ENCODE measurements at regions not wholly inside any gene's neighbourhood (a gene's known extent, or its start where the extent isn't known, plus 50 kb on each side); places are given as distances from the start of the nearest gene placed in this dataset.
"Not testable (repeated sequence)": the region's sequence is repeated elsewhere in the genome, so short reads cannot be mapped to it uniquely, and the experiment has no call there.

DNA sequence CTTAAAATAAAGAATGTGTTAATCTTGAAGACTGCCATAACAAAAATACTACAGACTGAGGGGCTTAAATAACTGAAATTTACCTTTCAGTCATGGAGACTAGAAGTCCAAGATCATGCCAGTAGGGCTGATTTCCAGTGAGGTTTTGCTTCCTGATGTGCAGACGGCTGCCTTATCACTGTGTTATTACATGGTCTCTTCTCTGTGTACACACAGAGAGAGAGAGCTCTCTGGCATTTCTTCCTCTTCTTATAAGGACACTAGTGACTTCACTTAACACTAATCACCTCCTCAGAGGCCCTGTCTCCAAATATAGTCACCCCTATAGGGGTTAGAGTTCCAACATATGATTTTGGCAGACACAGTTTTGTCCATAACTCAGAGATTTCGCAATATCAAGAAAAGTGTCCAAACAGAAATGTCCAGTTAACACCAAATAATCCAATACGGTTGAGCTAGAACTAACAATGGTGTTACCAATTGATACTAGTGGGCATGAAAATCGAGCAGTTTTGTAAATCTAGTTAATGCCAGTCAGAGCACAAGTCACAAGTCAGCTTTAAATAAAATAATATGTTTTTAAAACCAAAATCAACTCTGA, 399.8 kb downstream of the ADCYAP1 start:
- no peak for FAIRE-seq

DNA sequence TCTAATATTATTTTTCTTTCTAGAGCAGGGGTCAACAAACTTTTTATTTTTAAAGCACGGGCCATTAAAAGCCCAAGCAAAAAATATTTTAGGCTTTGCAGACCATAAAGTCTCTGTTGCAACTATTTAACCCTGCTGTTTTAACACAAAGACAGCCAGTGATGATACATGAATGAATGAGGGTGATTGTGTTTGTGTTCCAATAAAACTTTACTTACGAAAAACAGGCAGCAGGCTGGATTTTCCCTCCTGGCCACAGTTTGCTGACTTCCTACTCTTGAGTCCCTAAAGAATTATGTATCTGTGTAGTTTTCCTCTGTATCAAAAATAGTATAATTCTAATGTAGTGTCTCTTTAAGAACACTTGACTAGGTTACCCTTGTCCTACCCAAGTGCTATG, 402.0 kb downstream of the ADCYAP1 start:
- FAIRE-seq, result no peak

DNA sequence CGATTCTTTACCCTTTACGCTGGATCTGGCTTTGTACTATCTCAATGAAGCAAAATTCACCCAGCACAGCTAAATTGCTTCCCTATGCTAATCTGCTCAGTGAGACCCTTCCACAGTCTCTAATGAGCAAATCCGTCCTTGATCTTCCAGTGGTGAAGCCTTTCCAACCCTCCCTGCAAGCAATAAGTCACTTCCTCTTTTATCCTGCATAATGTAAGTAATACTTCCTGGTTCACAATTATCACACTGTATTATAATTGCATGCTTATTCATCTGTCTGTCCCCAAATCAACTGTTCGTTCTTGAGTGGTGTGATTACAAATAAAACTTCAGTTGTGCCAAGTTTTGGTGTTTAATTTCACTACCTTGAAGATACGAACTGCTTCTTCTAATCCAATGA, 404.0 kb downstream of the ADCYAP1 start:
- FAIRE-seq, result no peak

DNA sequence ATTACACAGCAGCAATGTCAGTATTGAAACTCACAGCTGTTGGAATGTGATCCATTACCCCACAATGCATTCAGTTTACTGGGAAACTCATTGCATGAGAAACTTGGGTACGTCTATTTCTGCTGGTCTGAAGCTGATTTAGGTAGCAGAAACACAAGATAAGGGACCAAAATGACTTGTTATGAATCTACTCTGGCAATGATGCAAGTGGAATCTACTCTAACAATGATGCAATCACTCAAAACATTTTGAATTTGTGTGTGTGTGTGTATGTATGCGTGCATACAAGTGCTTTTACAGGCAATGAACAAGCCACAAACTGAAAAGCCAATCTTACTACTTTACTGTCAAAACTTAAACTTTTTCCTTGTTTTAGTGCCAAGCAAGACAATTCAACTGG, 406.7 kb downstream of the ADCYAP1 start:
- FAIRE-seq, result no peak

DNA sequence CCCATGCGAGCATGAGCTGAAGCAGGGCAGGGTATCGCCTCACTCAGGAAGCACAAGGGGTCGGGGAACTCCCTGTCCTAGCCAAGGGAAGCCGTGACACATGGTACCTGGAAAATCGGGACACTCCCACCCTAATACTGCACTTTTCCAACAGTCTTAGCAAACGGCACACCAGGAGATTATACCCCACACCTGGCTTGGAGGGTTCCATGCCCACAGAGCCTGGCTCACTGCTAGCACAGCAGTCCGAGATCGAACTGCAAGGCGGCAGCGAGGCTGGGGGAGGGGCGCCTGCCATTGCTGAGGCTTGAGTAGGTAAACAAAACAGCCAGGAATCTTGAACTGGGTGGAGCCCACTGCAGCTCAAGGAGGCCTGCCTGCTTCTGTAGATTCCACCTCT, 430.7 kb downstream of the ADCYAP1 start:
- FAIRE-seq, result not testable (repeated sequence)

DNA sequence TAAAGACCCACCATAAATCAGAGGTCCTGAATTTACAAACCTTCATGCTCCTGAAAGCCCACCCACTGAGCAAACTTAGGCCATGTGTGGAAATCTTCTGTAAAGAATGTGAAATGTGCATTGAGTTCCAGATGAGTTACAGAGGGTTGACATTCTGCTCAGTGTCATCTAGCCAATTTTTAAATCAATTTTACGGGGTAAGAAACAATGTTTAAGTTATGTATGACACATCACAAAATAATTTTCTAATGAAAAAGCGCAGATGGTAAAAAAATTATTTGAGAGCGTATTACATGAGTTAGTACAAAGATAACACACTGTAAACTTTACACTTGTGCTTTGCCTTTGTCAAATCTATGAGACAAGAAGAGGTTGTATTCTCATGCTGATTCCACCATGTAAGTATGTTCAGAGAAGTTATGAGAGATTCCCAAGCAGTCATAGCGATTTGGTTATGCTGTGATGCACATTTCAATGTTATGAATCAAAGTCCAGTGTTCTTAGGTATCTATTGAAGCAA, 446.3 kb downstream of the ADCYAP1 start:
- FAIRE-seq, result no peak

DNA sequence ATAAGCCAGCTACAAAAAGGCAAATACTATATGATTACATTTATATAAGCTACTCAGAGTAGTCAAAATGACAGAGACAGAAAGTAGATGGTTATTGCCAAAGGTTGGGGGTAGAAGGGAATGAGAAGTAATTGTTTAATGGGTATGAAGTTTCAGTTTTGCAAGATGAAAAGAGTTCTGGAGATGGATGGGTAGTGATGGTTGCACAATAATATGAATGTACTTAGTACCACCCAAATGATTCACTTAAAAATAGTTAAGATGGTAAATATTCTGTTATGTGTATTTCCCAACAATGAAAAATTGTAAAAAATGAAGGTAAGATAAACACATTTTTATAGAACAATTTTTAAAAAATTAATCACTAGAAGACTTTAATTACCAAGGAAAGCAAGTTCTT, 448.4 kb downstream of the ADCYAP1 start:
- no peak for FAIRE-seq

DNA sequence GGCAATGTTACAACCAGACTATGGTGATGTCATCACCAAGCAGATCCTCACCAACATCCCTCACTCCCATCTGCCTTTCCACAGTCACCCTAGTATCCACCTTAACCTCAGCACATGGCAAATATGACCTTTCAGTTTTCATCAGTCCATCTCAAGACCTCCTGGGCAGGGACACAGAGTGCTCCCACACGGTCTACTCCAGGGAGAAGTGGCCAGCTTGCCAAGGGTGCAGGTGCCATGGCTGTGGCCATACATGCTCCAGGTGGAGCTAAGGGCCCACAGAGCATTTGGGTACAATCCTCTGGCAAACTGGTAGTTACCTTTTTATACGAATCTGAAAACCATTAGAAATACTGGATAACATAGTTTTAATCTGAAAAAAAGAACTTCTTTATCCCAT, 453.1 kb downstream of the ADCYAP1 start:
- no peak for FAIRE-seq

DNA sequence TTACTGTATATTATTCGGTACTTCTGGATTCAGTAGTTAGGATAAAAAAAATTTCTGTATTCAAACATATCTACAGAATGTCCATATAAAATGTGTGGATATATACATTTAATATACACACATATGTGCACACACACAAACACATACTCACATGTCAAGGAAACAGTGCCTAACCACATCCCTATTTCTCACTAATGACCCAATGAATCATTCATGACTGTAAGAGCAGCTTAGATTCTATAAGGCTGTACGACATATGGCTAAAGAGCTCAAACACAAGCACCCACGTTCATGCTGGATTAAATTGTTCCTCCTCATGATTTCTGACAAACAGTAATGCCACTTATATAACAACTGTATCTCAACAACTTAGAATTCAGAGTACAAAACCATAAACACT, 457.3 kb downstream of the ADCYAP1 start:
- no peak for FAIRE-seq

DNA sequence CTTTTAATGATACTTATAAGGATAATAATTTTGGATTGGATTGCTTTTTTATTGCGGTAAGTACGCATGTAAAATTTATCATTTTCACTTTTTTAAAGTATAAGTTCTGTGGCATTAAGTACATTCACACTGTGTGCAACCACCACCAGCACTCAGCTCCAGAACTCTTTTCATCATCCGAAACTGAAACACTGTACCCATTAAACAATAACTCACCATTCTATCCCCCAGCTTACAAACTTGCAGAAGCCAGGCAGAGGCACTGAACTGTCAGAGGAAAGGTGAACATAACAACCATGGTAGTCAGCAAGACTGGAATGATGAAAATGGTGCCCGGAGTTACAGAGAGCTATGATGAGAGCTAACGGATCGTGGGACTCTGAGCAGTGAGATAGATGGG, 465.9 kb downstream of the ADCYAP1 start:
- no peak for FAIRE-seq

DNA sequence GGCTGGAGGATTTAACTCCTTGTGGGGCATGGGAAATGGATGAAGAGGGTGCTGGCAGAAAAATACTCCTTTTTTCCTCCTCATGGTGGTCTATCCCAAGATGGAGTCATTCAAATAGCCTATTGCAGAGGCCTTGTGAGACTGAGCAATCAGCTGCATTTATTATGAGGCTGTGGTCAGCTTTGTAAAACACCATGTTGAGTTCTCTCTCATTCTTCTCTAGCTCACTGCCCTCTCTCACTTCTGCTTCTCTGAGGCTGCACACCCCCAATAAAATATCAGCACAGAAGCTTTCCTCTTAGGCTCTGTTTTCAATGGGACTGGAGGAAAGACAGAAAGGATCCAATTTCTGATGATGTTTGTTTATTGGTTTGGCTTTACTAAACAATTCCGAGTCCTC, 467.1 kb downstream of the ADCYAP1 start:
- FAIRE-seq, result no peak

DNA sequence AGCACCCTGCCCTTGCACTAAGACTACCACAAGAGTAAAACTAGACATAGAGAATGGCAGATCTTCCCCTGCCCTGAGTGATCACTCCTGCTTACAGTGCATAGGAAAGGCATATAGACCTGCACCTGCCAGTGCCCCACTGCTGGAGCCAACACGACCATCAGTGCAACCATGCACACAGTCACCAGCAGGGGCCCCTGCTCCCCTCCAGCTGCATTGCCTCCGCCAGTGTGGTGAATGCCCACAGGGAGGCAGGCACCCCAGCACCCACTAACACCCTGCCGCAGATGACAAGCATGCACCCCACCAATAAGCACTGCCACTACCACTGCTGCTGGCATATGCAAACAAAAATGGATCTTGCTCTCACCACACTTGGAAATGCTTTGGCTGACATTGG, 478.8 kb downstream of the ADCYAP1 start:
- no peak for FAIRE-seq

DNA sequence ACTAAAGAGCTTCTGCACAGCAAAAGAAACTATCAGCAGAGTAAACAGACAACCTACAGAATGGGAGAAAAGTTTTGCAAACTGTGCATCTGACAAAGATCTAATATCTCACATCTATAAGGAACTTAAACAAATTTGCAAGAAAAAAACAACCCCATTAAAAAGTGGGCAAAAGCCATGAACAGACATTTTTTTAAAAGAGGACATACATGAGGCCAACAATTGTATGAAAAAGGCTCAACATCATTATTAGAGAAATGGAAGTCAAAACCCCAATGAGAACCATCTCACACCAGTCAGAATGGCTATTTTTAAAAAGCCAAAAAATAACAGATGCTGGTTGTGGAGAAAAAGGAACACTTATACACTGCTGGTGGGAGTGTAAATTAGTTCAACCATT, 483.8 kb downstream of the ADCYAP1 start:
- FAIRE-seq, result not testable (repeated sequence)

DNA sequence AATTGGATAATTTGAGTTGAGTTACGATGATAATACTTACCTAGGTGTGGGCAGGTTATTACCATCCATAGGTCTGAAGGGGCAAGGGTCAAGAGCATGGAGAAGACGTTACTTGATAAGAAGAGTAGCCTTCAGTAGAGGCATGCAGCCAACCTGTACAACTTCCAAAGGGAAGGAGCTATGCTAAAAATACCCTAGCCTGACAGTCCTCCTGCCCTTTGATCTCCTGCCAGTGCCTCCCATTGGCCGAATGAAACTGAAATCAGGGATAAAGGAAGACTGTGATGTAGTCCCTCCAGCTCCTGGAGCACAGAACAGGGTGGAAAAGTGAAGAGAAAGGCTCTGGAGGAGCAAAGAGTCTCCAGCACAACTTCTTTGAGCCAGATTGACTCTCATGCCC, 487.4 kb downstream of the ADCYAP1 start:
- FAIRE-seq, result no peak

DNA sequence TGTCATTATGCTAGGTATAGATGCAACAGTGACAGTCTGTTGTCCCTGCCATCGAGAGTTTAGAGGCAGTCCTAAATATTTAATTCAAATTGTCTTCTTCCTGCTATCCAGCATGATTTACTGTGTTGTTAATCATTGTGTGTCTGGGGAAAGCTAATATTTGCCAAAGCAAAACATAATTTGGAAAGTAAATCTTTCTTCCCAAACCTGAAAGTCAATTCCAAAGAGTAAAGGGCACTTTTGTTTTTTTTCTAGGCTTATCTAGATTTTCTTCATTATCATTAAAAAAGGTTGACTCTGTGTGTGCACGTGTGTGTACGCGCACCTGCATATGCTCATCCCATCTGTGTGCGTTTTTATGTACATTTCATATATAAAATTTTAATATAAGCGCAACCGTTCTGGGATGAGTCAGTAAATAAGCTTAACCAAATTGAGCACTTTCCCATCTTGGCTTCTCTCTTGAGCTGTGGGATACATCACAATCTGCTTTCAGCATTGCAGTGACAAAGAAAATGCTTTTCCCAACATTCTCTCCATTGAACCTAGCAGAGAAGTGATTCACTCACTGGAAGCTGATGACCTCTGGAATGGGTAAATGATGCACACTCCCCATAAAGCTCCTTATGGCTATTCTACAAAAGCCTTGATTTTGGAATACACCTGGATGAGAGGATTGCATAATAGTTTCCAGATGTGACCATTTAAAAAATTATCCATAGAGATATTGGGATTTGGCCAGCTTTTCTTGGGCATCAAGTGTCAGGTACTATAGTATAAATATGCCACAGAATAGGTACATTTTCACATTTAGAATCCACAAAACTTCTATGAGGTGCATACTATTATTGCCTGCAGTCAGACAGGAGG, 488.4 kb downstream of the ADCYAP1 start:
- no peak for FAIRE-seq

DNA sequence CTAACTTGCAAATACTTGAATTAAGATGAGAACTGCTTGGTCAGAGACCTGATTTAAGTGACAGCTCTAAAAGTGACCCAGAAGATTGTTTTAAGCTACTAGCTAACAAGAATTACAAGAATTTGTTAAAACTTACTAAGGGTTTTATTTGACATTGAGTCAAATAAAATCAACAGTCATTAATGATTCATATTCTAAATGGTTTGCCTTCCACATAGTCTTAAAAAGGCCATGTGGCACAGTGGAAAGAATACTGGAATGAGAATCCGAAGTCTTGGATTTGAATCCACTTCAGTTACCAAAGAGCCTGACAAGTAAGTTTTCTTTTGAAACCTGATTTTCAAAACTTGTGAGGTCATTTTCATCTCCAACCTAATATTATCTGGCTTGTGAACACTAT, 489.3 kb downstream of the ADCYAP1 start:
- FAIRE-seq, result no peak

DNA sequence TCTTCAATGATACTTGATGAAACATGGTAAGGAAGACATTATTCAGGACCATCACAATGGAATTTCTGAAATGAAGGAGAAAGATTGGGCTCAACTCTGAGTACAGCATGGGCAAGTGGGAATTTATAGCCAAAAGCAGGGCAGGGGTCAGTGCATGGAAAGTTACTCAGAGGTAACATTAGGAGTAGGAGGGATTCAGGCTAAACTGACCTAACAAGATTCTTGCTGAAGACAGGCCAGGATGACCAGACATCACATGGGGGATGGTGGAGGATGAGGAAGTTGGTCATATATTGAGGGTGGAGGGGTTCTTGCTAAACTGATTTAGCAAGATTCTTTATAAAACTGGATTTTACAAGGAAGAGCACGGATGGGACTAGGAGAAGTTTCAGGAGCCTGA, 489.8 kb downstream of the ADCYAP1 start:
- FAIRE-seq, result no peak

DNA sequence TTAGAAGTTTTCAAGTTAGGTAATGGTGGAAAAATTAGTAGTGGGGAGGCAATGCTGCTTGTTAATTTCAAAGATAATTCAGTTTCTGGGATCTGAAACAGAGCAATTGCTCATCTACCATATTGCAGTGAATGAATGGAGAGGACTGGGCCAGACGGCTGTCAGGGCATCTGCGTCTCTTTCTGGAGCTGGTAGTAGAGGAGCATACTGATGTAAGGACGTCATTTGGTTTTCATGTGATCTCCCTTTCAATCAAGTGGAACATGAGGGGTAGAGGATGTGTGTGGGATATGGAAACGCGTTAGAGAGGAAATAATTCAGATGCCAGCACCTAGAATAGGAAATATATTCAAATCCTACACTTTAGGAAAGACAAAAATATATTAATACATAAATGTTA, 490.3 kb downstream of the ADCYAP1 start:
- FAIRE-seq, result no peak

DNA sequence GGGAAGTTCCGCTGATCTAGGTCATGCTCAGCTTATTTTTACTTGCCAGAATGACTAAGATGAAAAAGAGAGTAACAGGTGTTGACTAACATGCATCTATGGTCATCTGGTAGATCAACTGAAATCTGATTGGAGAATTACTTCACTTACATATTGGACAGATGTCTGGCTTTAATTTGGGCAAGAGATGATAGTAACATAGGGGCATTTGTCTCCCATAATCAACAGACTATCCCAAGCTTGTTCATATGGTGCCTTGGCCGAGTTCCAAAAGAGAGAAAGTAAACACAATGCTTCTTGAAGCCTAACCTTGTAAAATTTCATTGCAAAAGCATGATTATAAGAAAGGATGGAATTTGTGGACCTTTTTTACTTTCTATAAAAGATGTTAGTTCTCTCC, 503.7 kb downstream of the ADCYAP1 start:
- FAIRE-seq, result no peak

DNA sequence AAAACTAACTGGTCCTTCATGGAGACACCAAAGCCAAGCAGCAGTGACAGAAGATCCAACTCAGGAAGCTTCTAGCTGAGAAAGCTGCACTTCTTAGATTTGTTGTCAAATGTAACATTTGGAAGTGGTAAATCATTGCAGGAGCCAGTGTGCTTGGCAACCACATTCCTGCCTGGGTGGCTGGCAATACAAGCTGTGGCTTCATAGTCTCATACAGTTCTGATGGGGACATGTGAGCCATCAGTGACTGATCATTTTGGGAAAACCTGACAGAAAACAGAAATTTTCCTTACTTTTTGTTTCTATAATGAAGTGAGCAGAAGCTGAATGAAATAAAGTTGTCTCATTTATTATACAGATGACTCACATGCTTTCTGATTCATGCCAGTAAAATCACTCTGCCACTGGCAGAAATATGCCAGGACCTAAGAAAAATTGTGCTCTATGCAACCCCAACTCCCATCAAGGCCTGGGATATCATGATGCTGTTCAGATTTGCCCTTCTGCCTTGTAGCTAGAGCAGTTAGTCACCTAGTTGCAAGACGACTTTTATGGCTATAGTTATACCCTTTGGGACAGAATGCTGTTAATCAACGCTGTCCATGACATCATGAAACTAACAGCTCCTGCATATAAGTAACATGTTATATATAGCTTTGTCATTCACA, 508.1 kb downstream of the ADCYAP1 start:
- FAIRE-seq, result no peak

DNA sequence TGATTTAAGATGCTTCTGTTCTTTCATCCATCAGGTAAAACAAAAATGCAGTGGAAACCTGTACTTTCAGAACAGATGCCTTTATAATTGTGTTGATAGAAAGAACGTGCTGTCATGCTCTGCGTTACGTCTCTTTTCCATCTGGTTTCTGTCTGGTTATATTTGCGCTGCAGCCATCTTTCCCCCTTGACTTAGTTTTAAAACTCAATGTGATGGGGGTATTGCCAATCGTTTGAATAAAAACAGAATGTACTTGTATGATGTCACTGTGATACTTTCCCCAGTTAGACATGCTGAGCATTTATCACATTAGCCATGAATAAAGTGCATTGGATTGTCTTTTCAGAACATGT, 508.6 kb downstream of the ADCYAP1 start:
- FAIRE-seq, result no peak

DNA sequence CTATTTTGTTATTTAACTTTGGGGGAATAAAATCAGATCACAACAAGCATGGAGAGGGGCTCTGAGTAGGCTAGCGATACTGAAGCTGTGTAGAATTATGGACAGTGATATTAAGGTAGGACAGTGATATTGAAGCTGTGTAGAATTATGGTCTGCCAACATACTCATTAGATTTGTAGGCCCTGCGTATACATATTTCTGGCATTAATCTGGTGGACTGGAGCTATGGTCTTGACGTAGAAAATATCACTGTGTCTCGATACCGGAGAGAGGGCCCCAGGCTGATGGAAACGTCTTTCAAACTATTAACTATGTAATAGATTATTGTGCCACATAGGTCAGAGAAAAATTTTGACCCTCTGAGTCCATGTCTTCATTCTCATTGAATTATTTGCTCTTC, 511.4 kb downstream of the ADCYAP1 start:
- no peak for FAIRE-seq

DNA sequence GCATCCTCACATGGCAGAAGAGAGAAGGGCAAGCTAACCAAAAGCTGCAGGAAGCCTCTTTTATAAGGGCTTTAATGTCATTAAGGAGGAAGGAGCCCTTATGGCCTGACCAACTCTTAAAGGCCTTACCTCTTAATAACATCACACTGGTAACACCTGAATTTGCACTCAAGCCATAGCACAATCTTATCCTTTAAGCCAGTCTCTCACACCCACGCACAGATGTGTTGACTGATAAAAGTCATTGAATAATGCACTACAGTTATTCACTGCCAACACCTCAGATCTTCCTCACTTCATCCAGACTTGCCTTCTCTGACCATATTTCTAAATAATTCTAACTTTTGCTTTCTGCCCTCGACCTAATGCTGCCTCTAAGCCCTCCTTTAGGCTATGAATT, 516.8 kb downstream of the ADCYAP1 start:
- no peak for FAIRE-seq

DNA sequence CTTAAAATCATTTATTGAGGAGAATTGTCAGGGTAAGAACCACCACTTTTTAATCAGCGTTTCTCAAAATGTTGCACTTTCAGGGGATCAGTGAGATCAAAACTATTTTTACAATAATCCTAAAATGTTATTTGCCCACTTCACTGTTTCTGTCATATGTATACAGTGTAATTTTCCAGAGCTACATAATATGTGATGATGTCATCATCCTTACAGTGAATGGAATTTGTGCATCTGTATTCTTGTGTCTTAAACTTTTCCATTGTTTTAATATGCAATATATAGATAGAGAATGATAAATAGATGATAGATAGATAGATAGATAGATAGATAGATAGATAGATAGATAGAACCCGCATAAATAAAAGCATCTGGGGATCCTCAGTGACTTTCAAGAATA, 518.0 kb downstream of the ADCYAP1 start:
- no peak for FAIRE-seq

Data from colon (tissue), 2 donors.